Right forelimb (tissue), 1 donor: ENCODE measurements at regions not wholly inside any gene's neighbourhood (a gene's known extent, or its start where the extent isn't known, plus 50 kb on each side); places are given as distances from the start of the nearest gene placed in this dataset.

Source experiments
- DNase-seq: peaks from one replicate; pipeline ENCODE4 v3.0.0-alpha.2; 2018

GRCh38 chr7:144910411-144910810, 74.6 kb upstream of the TPK1 start:
- no peak for DNase-seq

GRCh38 chr7:144908943-144909556, 73.2 kb upstream of the TPK1 start:
- DNase-seq: no peak

GRCh38 chr7:144908324-144908723, 72.5 kb upstream of the TPK1 start:
- no peak for DNase-seq

- DNase-seq: no peak
Measured at GRCh38 chr7:144907577-144907976, 71.7 kb upstream of the TPK1 start.

- no peak for DNase-seq
Measured at GRCh38 chr7:144903201-144903600, 67.3 kb upstream of the TPK1 start.

- no peak for DNase-seq
Measured at GRCh38 chr7:144892761-144893160, 56.9 kb upstream of the TPK1 start.
